ENCODE measurements at regions not wholly inside any gene's neighbourhood (a gene's known extent, or its start where the extent isn't known, plus 50 kb on each side); places are given as distances from the start of the nearest gene placed in this dataset.
"Not testable (repeated sequence)": the region's sequence is repeated elsewhere in the genome, so short reads cannot be mapped to it uniquely, and the experiment has no call there.

GRCh38 chr7:65633587-65634404 is 239.1 kb upstream of the VKORC1L1 start:
- not testable (repeated sequence) for H3K9me2 ChIP-seq (replicated peaks; ENCODE audit: insufficient read depth, low read length); H3K9ac ChIP-seq (ENCODE audit: low read length); H3K4me3 ChIP-seq (ENCODE audit: insufficient read depth, low read length, poor library complexity, severe bottlenecking); H3K79me2 ChIP-seq (ENCODE audit: insufficient read depth, low read length); H3K4me2 ChIP-seq (ENCODE audit: low read depth, low read length, poor library complexity, severe bottlenecking); H3K36me3 ChIP-seq (ENCODE audit: low read length); H4K20me1 ChIP-seq (ENCODE audit: low read depth, low read length); H3K27me3 ChIP-seq (ENCODE audit: low read length); H2AFZ ChIP-seq (ENCODE audit: low read depth, low read length, severe bottlenecking); H3K9me3 ChIP-seq (ENCODE audit: insufficient read depth, low read length); H3F3A ChIP-seq (ENCODE audit: insufficient read depth); H3K27ac ChIP-seq (ENCODE audit: low read depth, low read length)

DNA sequence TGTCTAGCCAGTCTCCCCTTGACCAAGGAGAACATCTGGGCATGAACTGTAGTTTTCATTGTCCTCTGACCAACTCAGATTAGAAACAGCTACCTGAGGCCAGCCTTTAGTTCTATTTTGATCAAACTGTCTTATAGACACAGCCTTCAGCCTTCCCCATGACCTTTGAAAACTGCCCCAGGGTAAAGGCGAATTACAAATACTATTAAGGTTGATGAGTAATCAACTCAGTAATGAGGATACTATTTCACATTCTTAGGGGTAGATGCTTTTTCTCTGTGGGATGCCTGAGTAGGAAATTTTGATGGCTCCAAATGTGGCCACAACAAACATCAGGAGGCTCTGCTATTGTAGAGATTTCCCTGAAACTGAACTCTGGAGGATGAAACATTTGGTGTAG is 234.0 kb upstream of the VKORC1L1 start:
- H3K36me3 ChIP-seq (ENCODE audit: low read length); H3K79me2 ChIP-seq (ENCODE audit: insufficient read depth, low read length); H3K9ac ChIP-seq (ENCODE audit: low read length); H2AFZ ChIP-seq (ENCODE audit: low read depth, low read length, severe bottlenecking); H3K9me3 ChIP-seq (ENCODE audit: insufficient read depth, low read length); H3F3A ChIP-seq (ENCODE audit: insufficient read depth); H3K9me2 ChIP-seq (replicated peaks; ENCODE audit: insufficient read depth, low read length); H3K27me3 ChIP-seq (ENCODE audit: low read length); H3K4me3 ChIP-seq (ENCODE audit: insufficient read depth, low read length, poor library complexity, severe bottlenecking); H3K4me2 ChIP-seq (ENCODE audit: low read depth, low read length, poor library complexity, severe bottlenecking); H3K27ac ChIP-seq (ENCODE audit: low read depth, low read length); H4K20me1 ChIP-seq (ENCODE audit: low read depth, low read length): not testable (repeated sequence)

DNA sequence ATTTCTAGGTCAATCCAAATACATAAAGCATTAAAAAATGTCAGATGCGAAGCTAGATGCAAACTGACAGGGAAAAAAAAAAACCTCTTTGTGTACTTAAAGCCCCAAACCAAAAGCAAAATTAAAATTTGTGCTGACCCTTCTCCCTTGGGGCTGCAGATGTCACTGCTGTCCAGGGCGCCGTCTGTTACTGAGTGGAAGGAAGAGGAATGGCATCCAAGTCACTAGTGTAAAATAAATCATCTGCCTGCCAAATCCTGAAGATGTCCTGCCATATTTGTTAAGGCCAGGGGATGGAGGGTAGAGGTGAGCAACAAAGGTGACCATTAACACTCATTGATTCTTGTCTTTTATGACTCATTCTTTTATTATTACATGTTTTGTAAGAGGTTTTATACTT is 233.2 kb upstream of the VKORC1L1 start:
- not testable (repeated sequence) for H4K20me1 ChIP-seq (ENCODE audit: low read depth, low read length); H3K9me2 ChIP-seq (replicated peaks; ENCODE audit: insufficient read depth, low read length); H3K27me3 ChIP-seq (ENCODE audit: low read length); H3K9me3 ChIP-seq (ENCODE audit: insufficient read depth, low read length); H3F3A ChIP-seq (ENCODE audit: insufficient read depth); H3K4me3 ChIP-seq (ENCODE audit: insufficient read depth, low read length, poor library complexity, severe bottlenecking); H2AFZ ChIP-seq (ENCODE audit: low read depth, low read length, severe bottlenecking); H3K4me2 ChIP-seq (ENCODE audit: low read depth, low read length, poor library complexity, severe bottlenecking); H3K79me2 ChIP-seq (ENCODE audit: insufficient read depth, low read length); H3K36me3 ChIP-seq (ENCODE audit: low read length); H3K27ac ChIP-seq (ENCODE audit: low read depth, low read length); H3K9ac ChIP-seq (ENCODE audit: low read length)

- not testable (repeated sequence) for H3K4me3 ChIP-seq (ENCODE audit: insufficient read depth, low read length, poor library complexity, severe bottlenecking)
Observed at GRCh38 chr7:65643498-65643897, 229.4 kb upstream of the VKORC1L1 start.

DNA sequence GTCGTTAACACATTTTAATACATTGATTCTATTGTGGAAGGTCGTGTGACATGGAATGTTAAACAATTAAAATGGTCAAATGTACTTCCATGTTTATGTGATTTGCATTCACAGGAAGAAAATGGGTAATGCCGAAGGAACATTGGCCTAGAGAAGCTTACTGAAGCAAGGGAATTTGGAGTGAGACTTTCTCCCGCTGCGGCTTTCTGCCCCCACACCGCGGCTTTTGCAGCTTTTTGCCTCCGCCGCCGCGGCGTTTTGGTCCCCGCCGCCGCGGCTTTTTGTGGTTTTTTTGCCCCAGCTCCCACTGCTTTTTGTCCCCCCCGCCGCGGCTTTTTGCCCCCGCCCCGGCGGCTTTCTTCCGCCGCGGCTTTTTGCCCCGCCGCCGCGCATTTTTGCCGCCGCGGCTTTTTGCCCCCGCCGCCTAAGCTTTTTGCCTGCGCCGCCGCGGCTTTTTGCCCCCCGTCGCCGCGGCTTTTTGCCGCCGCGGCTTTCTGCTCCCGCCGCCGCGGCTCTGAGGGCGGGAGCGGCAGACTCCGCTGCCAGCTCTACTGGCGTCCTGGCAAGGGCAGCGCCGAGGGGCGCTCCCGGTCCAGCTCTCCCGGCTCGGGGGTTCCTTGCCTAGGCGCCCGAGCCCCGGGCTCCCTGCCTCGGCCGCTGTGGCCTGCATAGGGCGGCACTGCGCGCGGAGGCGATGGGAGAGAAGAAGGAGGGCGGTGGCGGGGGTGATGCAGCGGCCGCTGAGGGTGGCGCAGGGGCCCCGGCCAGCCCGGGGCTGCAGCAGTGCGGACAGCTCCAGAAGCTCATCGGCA is 225.5 kb upstream of the VKORC1L1 start:
- H3K27me3 ChIP-seq (ENCODE audit: low read length); H3K9ac ChIP-seq (ENCODE audit: low read length); H4K20me1 ChIP-seq (ENCODE audit: low read depth, low read length); H3K9me3 ChIP-seq (ENCODE audit: insufficient read depth, low read length); H2AFZ ChIP-seq (ENCODE audit: low read depth, low read length, severe bottlenecking); H3K4me3 ChIP-seq (ENCODE audit: insufficient read depth, low read length, poor library complexity, severe bottlenecking); H3F3A ChIP-seq (ENCODE audit: insufficient read depth); H3K36me3 ChIP-seq (ENCODE audit: low read length); H3K27ac ChIP-seq (ENCODE audit: low read depth, low read length); H3K4me2 ChIP-seq (ENCODE audit: low read depth, low read length, poor library complexity, severe bottlenecking); H3K79me2 ChIP-seq (ENCODE audit: insufficient read depth, low read length); H3K9me2 ChIP-seq (replicated peaks; ENCODE audit: insufficient read depth, low read length): not testable (repeated sequence)

More at GRCh38 chr7:65643498-65643897, 229.4 kb upstream of the VKORC1L1 start:
- not testable (repeated sequence) for H3K27me3 ChIP-seq (ENCODE audit: low read length); H2AFZ ChIP-seq (ENCODE audit: low read depth, low read length, severe bottlenecking); H3K4me2 ChIP-seq (ENCODE audit: low read depth, low read length, poor library complexity, severe bottlenecking); H3K27ac ChIP-seq (ENCODE audit: low read depth, low read length); H3K9ac ChIP-seq (ENCODE audit: low read length); H4K20me1 ChIP-seq (ENCODE audit: low read depth, low read length); H3K36me3 ChIP-seq (ENCODE audit: low read length); H3K9me3 ChIP-seq (ENCODE audit: insufficient read depth, low read length); H3F3A ChIP-seq (ENCODE audit: insufficient read depth); H3K9me2 ChIP-seq (replicated peaks; ENCODE audit: insufficient read depth, low read length); H3K79me2 ChIP-seq (ENCODE audit: insufficient read depth, low read length)

- H3F3A ChIP-seq (ENCODE audit: insufficient read depth); H3K4me3 ChIP-seq (ENCODE audit: insufficient read depth, low read length, poor library complexity, severe bottlenecking); H4K20me1 ChIP-seq (ENCODE audit: low read depth, low read length); H3K27ac ChIP-seq (ENCODE audit: low read depth, low read length); H3K79me2 ChIP-seq (ENCODE audit: insufficient read depth, low read length); H3K9me3 ChIP-seq (ENCODE audit: insufficient read depth, low read length); H3K9me2 ChIP-seq (replicated peaks; ENCODE audit: insufficient read depth, low read length); H3K9ac ChIP-seq (ENCODE audit: low read length); H3K36me3 ChIP-seq (ENCODE audit: low read length); H3K4me2 ChIP-seq (ENCODE audit: low read depth, low read length, poor library complexity, severe bottlenecking); H2AFZ ChIP-seq (ENCODE audit: low read depth, low read length, severe bottlenecking); H3K27me3 ChIP-seq (ENCODE audit: low read length): not testable (repeated sequence)
Observed at GRCh38 chr7:65651174-65651573, 221.7 kb upstream of the VKORC1L1 start.

- not testable (repeated sequence) for H3F3A ChIP-seq (ENCODE audit: insufficient read depth); H3K79me2 ChIP-seq (ENCODE audit: insufficient read depth, low read length); H3K27me3 ChIP-seq (ENCODE audit: low read length); H3K9me2 ChIP-seq (replicated peaks; ENCODE audit: insufficient read depth, low read length); H4K20me1 ChIP-seq (ENCODE audit: low read depth, low read length); H3K27ac ChIP-seq (ENCODE audit: low read depth, low read length); H3K36me3 ChIP-seq (ENCODE audit: low read length); H2AFZ ChIP-seq (ENCODE audit: low read depth, low read length, severe bottlenecking); H3K4me3 ChIP-seq (ENCODE audit: insufficient read depth, low read length, poor library complexity, severe bottlenecking); H3K9me3 ChIP-seq (ENCODE audit: insufficient read depth, low read length); H3K9ac ChIP-seq (ENCODE audit: low read length); H3K4me2 ChIP-seq (ENCODE audit: low read depth, low read length, poor library complexity, severe bottlenecking)
Observed at GRCh38 chr7:65651826-65652592, 220.9 kb upstream of the VKORC1L1 start.
